ENCODE measurements at regions not wholly inside any gene's neighbourhood (a gene's known extent, or its start where the extent isn't known, plus 50 kb on each side); places are given as distances from the start of the nearest gene placed in this dataset.
"Not testable (repeated sequence)": the region's sequence is repeated elsewhere in the genome, so short reads cannot be mapped to it uniquely, and the experiment has no call there.

DNA sequence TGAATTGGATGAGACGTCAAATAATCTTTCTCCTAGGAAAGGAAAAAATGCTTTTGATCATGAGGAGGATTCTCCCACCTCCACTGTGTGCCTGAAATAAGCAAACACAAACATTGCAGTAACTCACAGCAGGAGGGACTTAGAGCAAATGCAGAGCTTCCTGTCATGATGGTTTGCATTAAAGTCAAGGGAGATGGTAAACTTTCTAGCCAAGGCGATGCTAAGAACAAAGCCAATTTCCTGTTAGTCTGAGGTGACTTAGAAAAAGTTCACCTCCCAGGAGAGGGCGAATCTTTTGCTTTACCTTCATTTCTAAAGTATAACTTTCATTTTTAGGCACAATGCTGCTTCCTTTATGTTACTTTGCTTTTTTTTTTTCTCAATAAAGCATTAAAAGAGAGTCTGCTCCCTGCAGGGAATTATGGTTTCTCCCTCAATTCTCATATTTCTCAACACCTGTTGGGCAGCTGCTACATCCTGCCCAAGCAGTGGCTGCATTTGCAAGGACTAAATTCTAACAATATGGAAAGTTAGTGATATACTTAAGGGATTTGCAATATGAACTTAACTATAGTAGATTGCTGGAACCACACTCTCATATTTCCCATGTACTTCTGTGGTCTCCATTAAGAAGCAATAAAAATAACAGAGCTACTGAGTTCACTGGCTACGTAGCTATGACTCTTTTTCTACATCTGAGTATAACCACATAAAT lies 175.6 kb downstream of the PCTP start:
- Mint-ChIP-seq H3K27me3 (ENCODE audit: unreplicated experiment) (no peaks in the 10 kb centered on the region), H3K4me1 (ENCODE audit: unreplicated experiment) (peaks cover 4% of the 10 kb centered on the region), H3K36me3 (ENCODE audit: low read depth, unreplicated experiment) (no peaks in the 10 kb centered on the region), H3K4me3 (ENCODE audit: unreplicated experiment) (no peak overlapping the region), H3K9me3 (ENCODE audit: unreplicated experiment) (no peaks in the 10 kb centered on the region), H3K27ac (ENCODE audit: unreplicated experiment) (no peak overlapping the region)
- TF ChIP-seq, protein P1, sequence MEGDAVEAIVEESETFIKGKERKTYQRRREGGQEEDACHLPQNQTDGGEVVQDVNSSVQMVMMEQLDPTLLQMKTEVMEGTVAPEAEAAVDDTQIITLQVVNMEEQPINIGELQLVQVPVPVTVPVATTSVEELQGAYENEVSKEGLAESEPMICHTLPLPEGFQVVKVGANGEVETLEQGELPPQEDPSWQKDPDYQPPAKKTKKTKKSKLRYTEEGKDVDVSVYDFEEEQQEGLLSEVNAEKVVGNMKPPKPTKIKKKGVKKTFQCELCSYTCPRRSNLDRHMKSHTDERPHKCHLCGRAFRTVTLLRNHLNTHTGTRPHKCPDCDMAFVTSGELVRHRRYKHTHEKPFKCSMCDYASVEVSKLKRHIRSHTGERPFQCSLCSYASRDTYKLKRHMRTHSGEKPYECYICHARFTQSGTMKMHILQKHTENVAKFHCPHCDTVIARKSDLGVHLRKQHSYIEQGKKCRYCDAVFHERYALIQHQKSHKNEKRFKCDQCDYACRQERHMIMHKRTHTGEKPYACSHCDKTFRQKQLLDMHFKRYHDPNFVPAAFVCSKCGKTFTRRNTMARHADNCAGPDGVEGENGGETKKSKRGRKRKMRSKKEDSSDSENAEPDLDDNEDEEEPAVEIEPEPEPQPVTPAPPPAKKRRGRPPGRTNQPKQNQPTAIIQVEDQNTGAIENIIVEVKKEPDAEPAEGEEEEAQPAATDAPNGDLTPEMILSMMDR (IDR thresholded peaks at IDR 0.05; ENCODE audit: unreplicated experiment): no peak
- no peak for DNase-seq (ENCODE audit: low spot score)

DNA sequence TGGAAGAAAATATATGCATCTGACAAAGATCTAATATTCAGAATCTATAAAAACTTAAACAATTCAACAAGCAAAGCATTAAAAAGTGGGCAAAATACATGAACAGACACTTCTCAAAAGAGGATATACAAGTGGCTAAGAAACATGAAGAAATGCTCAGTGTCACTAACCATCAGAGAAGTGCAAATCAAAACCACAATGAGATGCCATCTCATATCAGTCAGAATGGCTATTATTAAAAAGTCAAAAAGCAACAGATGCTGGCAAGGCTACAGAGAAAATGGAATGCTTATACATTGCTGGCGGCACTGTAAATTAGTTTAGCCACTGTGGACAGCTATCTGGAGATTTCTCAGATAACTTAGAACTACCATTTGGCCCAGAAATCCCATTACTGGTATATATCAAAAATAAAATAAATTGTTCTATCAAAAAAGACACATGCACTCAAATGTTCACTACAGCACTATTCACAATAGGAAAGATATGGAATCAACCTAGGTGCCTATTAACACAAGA lies 179.5 kb downstream of the PCTP start:
- Mint-ChIP-seq H3K27me3 (ENCODE audit: unreplicated experiment) (no peaks in the 10 kb centered on the region), H3K27ac (ENCODE audit: unreplicated experiment) (no peak overlapping the region), H3K36me3 (ENCODE audit: low read depth, unreplicated experiment) (no peaks in the 10 kb centered on the region), H3K4me3 (ENCODE audit: unreplicated experiment) (no peak overlapping the region), H3K9me3 (ENCODE audit: unreplicated experiment) (no peaks in the 10 kb centered on the region), H3K4me1 (ENCODE audit: unreplicated experiment) (peaks cover 4% of the 10 kb centered on the region)
- TF ChIP-seq, protein P1 (IDR thresholded peaks at IDR 0.05; ENCODE audit: unreplicated experiment): no peak
- no peak for DNase-seq (ENCODE audit: low spot score)

DNA sequence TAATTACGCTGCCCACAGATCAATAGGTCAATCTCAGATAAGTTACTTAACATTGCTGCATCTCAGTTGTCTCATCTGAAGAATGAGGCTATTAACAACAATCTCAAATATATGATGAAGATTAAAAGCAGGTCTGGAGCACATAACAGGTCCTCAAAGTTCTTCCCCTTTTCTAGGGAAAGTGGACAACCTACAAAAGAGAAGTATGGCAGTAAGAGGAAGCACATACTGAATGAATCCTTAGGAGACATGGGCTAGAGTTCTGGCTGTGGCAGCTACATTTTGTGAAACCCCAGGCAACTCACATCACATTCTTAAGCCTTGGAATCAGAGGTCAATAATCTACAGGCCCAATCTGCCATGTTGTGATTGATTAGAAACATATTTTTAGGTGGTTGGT lies 180.6 kb downstream of the PCTP start:
- Mint-ChIP-seq H3K36me3 (ENCODE audit: low read depth, unreplicated experiment) (no peaks in the 10 kb centered on the region), H3K9me3 (ENCODE audit: unreplicated experiment) (no peaks in the 10 kb centered on the region), H3K27ac (ENCODE audit: unreplicated experiment) (no peak overlapping the region), H3K27me3 (ENCODE audit: unreplicated experiment) (no peaks in the 10 kb centered on the region), H3K4me1 (ENCODE audit: unreplicated experiment) (no peaks in the 10 kb centered on the region), H3K4me3 (ENCODE audit: unreplicated experiment) (no peak overlapping the region)
- TF ChIP-seq, protein P1 (IDR thresholded peaks at IDR 0.05; ENCODE audit: unreplicated experiment): no peak
- no peak for DNase-seq (ENCODE audit: low spot score)

DNA sequence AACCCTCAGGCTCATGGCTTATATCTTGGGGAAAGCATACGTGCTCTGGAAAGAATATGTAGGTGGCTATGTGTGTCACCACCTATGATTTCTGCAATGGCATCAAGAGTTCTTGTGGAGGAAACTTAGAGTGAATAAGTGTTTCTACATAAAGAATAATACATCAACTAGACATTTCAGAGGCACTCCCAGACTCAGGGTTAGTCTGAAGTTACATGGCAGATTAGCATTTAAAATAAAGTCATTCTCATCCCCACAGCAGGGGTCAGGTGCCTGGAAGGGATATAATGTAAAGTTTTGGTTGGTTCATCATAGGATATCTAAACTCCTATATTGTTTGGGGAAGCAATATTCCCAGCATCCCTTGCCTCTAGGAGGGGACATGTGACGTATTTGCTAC lies 182.1 kb downstream of the PCTP start:
- no peaks in the 10 kb centered on the region for H3K27me3 Mint-ChIP-seq (ENCODE audit: unreplicated experiment)
- no peaks in the 10 kb centered on the region for H3K36me3 Mint-ChIP-seq (ENCODE audit: low read depth, unreplicated experiment)
- no peak overlapping the region for H3K4me3 Mint-ChIP-seq (ENCODE audit: unreplicated experiment)
- H3K4me1 Mint-ChIP-seq (ENCODE audit: unreplicated experiment): no peaks in the 10 kb centered on the region
- no peak for DNase-seq (ENCODE audit: low spot score)
- no peaks in the 10 kb centered on the region for H3K9me3 Mint-ChIP-seq (ENCODE audit: unreplicated experiment)
- no peak overlapping the region for H3K27ac Mint-ChIP-seq (ENCODE audit: unreplicated experiment)
- TF ChIP-seq, protein P1 (IDR thresholded peaks at IDR 0.05; ENCODE audit: unreplicated experiment): no peak

DNA sequence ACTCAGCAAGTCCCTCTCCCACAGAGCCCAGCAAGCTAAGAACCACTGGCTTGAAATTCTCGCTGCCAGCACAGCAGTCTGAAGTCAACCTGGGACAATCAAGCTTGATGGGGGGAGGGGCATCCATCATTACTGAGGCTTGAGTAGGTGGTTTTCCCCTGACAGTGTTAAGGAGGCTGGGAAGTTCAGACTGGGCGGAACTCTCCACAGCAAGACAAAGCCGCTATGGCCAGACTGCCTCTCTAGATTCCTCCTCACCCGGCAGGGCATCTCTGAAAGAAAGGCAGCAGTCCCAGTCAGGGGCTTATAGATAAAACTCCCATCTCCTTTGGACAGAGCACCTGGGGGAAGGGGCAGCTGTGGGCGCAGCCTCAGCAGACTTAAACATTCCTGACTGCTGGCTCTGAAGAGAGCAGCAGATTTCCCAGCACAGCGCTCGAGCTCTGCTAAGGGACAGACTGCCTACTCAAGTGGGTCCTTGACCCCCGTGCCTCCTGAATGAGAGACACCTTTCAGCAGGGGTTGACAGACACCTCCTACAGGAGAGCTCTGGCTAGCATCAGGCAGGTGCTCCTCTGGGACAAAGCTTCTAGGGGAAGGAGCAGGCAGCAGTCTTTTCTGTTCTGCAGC lies 188.4 kb downstream of the PCTP start:
- not testable (repeated sequence) for H3K27ac Mint-ChIP-seq (ENCODE audit: unreplicated experiment); H3K9me3 Mint-ChIP-seq (ENCODE audit: unreplicated experiment); H3K4me1 Mint-ChIP-seq (ENCODE audit: unreplicated experiment); H3K36me3 Mint-ChIP-seq (ENCODE audit: low read depth, unreplicated experiment); H3K4me3 Mint-ChIP-seq (ENCODE audit: unreplicated experiment); DNase-seq (ENCODE audit: low spot score); H3K27me3 Mint-ChIP-seq (ENCODE audit: unreplicated experiment)

All from endothelial cell (in vitro differentiated cells).